Skeletal muscle tissue (tissue), 3 donors: ENCODE measurements at regions not wholly inside any gene's neighbourhood (a gene's known extent, or its start where the extent isn't known, plus 50 kb on each side); places are given as distances from the start of the nearest gene placed in this dataset.

Source experiments
- H3K27ac ChIP-seq: one replicate; pipeline ENCODE4 v1.7.0; 2013; ENCODE audit warnings: mild to moderate bottlenecking, low read depth, low read length, inconsistent platforms
- H3K27me3 ChIP-seq, 3 donors: one replicate each; pipeline ENCODE4 v1.7.0; 2013; ENCODE audit warnings: low read length in 3 of 3; ENCODE audit not compliant: control insufficient read depth in 3 of 3, insufficient read depth in 3 of 3
- H3K36me3 ChIP-seq, 3 donors: one replicate each; pipeline ENCODE4 v1.7.0; 2013; ENCODE audit warnings: low read length in 3 of 3; ENCODE audit not compliant: control insufficient read depth in 3 of 3, insufficient read depth in 3 of 3
- H3K4me1 ChIP-seq, 3 donors: one replicate each; pipeline ENCODE4 v1.7.0; 2013; ENCODE audit warnings: low read length in 3 of 3, mild to moderate bottlenecking in 3 of 3; ENCODE audit not compliant: control insufficient read depth in 3 of 3, insufficient read depth in 3 of 3
- H3K4me3 ChIP-seq, 3 donors: one replicate each; pipeline ENCODE4 v1.7.0; 2013; ENCODE audit warnings: low read length in 3 of 3
- H3K9ac ChIP-seq, 3 donors: one replicate each; pipeline ENCODE4 v1.7.0; 2013; ENCODE audit warnings: low read length in 3 of 3, mild to moderate bottlenecking in 3 of 3, moderate library complexity in 2 of 3, low read depth in 1 of 3
- H3K9me3 ChIP-seq, 3 donors: one replicate each; pipeline ENCODE4 v1.7.0; 2013; ENCODE audit warnings: low read length in 3 of 3; ENCODE audit not compliant: control insufficient read depth in 3 of 3
- donor health status: Osteomylitis.

DNA sequence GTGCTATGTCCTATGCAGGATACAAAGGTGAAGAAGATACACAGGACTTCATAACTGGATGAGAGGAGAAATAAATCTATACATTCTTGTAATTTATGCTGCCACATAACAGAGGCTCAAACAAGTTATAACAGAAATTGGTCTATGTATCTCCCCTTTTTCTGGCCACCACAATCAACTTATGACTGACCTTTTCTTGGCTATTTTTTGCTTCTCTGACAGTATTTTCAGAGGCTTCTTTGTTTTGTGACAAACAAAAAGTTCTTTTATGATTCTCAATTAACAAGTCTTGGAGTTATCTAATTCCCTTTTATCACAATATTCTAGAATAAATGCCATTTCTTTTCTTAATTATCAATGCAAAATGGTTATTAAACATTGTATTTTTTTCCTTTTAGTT, 953.0 kb upstream of the ZWINT start:
- Histone ChIP-seq H3K4me1 (no peaks in the 10 kb centered on the region), H3K27ac (no peak overlapping the region), H3K9me3 (no peaks in the 10 kb centered on the region), H3K36me3 (no peaks in the 10 kb centered on the region), H3K9ac (no peak overlapping the region), H3K27me3 (no peaks in the 10 kb centered on the region), H3K4me3 (no peak overlapping the region)

DNA sequence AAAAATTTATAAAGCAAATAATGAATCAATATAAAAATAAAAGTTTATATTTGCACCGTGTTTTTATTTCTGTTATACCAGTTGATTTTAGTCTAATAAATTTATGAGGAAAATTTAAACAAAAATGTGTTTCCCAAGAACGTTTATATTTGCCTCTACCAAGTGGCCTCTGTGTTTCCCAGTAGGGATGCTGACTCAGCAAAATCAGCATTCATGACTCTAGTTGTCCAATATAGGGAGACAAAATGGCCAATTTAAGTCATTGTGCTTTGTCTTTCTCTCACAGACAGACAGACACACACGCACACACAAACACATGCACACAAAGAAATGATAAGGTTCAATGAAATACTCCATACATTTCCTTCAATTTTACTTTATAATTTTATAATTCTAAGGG, 942.5 kb upstream of the ZWINT start:
- no peaks in the 10 kb centered on the region for H3K27me3 ChIP-seq

DNA sequence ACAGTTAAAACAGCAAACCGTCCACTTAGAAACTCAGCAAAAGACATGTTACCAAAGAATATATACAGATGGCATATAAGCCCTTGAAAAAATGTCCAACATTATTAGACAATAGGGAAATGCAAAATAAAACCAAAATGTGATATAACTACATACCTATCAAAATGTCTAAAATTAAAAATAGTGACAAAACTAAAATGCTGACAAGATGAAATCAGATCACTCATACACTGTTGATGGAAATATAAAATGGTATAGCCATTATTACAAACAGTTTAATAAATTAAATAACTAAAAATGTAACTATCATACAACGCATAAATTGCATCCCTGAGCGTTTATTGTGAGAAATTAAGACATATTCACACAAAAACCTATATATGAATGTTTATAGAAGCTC, 939.7 kb upstream of the ZWINT start:
- H3K27ac ChIP-seq = no peak overlapping the region
- H3K27me3 ChIP-seq = no peaks in the 10 kb centered on the region
- no peaks in the 10 kb centered on the region for H3K4me1 ChIP-seq
- no peaks in the 10 kb centered on the region for H3K9me3 ChIP-seq
- no peaks in the 10 kb centered on the region for H3K36me3 ChIP-seq
- H3K9ac ChIP-seq = no peak overlapping the region
- no peak overlapping the region for H3K4me3 ChIP-seq

More for the DNA sequence above, 942.5 kb upstream of the ZWINT start:
- no peaks in the 10 kb centered on the region for H3K9me3 ChIP-seq
- H3K36me3 ChIP-seq = no peaks in the 10 kb centered on the region
- H3K4me1 ChIP-seq = no peaks in the 10 kb centered on the region
- no peak overlapping the region for H3K4me3 ChIP-seq
- no peak overlapping the region for H3K27ac ChIP-seq
- no peak overlapping the region for H3K9ac ChIP-seq

DNA sequence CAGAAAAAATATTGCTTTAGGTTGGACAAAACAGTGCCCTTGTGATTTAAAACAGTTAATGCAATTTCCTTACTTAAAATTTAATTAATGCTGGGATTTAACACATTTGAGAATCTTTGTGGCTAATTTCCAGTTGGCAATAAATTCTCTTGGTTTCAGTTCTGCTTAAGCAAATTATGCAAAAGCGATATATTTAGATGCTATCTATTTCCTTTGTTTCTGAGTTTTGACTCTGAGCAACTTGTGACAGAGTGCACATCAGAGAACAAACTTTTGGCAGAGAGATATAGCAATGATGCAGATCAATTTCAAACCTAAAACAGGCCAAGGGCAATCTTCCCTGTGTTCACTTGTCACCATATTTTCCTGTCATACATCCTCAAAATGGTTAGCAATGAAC, 933.6 kb upstream of the ZWINT start:
- no peaks in the 10 kb centered on the region for H3K4me1 ChIP-seq
- no peak overlapping the region for H3K9ac ChIP-seq
- no peaks in the 10 kb centered on the region for H3K27me3 ChIP-seq
- no peaks in the 10 kb centered on the region for H3K9me3 ChIP-seq
- no peak overlapping the region for H3K27ac ChIP-seq
- H3K36me3 ChIP-seq = no peaks in the 10 kb centered on the region
- H3K4me3 ChIP-seq = no peak overlapping the region

DNA sequence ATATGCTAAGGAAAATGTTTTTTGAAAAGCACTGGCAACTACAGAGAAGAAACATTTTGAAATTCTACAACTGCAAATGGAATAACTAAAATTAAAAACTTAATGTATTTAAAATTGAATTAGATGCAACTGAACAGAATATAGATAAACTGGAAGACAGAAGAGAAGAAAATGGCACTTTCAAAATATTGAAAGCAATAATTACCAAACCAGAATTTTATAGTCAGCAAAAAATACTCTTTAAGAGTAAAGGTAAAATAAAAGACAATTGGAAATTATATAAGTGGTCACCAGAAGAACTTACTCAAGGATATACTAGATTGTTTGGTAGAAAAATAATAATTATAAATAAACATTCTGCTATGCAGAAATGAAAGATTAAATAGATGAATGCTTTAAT, 927.7 kb upstream of the ZWINT start:
- Histone ChIP-seq H3K9ac (no peak overlapping the region), H3K27me3 (no peaks in the 10 kb centered on the region)

DNA sequence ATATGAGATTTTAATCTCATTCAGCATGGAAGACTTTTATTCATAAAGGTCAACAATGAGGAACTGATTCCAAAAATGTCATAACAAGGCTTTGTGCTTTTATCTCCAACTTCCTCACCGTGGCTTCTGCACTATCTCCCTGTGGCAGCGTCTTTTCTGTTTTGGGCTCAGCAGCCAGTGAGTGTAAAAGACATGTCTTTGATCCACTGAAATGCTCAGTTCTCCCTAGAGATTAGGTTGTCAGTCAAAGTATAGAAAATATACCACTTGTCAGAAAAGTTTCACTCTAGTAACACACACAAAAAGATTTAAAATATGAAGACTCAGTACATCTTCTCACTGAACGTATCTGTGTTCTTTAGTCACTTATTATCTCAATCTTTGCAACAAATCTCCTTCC, 901.8 kb upstream of the ZWINT start:
- H3K27me3 ChIP-seq = no peaks in the 10 kb centered on the region
- H3K4me3 ChIP-seq = no peak overlapping the region
- H3K36me3 ChIP-seq = no peaks in the 10 kb centered on the region
- no peaks in the 10 kb centered on the region for H3K9me3 ChIP-seq
- H3K27ac ChIP-seq = no peak overlapping the region
- H3K4me1 ChIP-seq = no peaks in the 10 kb centered on the region
- H3K9ac ChIP-seq = no peak overlapping the region

More for the DNA sequence above, 927.7 kb upstream of the ZWINT start:
- Histone ChIP-seq H3K27ac (no peak overlapping the region), H3K4me3 (no peak overlapping the region), H3K9me3 (no peaks in the 10 kb centered on the region), H3K4me1 (no peaks in the 10 kb centered on the region), H3K36me3 (no peaks in the 10 kb centered on the region)

DNA sequence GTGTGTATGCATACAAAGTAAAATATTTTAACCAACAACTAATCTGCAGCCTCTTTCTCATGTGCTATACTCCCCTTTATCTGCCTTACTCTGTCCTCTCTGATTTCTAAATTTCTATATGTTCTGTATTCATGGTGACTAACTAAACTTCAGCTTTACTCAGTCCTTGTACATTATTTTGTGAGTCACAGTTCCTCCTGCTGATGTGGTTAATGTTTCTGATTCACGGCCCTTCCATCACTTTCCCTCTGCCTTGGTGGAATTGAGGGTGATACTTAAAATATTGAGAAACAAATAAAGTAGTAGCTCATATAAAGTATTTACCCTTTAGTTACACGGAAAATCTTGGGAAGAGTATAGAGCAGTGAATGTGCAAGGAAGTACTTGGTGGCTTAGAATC, 899.1 kb upstream of the ZWINT start:
- H3K36me3 ChIP-seq = no peaks in the 10 kb centered on the region
- H3K4me3 ChIP-seq = no peak overlapping the region
- no peak overlapping the region for H3K27ac ChIP-seq
- no peaks in the 10 kb centered on the region for H3K4me1 ChIP-seq
- no peak overlapping the region for H3K9ac ChIP-seq
- no peaks in the 10 kb centered on the region for H3K27me3 ChIP-seq
- no peaks in the 10 kb centered on the region for H3K9me3 ChIP-seq

DNA sequence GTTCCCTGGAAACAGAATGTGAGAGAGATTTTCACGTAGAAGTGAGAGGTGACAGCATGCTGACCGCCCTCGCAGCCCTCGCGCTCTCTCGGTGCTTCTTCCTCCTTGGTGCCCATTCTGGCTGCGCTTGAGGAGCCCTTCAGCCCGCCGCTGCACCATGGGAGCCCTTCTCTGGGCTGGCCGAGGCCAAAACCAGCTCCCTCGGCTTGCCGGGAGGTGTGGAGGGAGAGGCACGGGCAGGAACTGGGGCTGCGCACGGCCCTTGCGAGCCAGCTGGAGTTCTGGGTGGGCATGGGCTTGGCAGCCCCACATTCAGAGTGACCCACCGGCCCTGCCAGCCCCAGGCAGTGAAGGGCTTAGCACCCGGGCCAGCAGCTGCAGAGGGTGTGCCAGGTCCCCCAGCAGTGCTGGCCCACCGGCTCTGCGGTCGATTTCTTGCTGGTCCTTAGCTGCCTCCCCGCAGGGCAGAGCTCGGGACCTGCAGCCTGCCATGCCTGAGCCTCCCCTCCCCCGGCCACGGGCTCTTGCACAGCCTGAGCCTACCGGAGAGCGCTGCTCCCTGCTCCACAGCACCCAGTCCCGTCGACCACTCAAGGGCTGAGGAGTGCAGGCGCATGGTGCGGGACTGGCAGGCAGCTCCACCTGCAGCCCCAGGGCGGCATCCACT, 888.7 kb upstream of the ZWINT start:
- H3K4me1 ChIP-seq = no peaks in the 10 kb centered on the region
- H3K9me3 ChIP-seq = no peaks in the 10 kb centered on the region
- no peak overlapping the region for H3K9ac ChIP-seq
- no peaks in the 10 kb centered on the region for H3K36me3 ChIP-seq
- no peaks in the 10 kb centered on the region for H3K27me3 ChIP-seq
- H3K27ac ChIP-seq = no peak overlapping the region
- no peak overlapping the region for H3K4me3 ChIP-seq

DNA sequence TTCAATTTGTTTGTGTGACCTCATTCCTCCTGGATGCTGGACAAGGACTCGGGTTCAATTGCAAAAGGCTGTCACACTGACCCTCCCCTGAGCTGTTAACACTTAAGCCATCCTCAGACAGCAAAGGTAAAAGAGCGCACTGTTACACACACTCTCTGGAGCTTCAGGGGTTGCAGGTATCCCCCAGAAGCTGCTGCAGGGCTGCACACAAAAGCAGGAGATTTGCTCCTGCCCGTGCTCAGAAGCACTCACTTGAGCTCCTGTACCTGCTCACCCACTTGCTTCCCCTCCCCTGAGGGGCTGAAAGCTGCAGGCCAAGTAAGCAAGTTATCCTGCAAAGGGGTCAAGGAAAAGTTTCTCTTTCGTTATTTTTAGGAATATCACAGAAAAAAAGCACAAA, 886.2 kb upstream of the ZWINT start:
- H3K27ac ChIP-seq = no peak overlapping the region
- no peaks in the 10 kb centered on the region for H3K27me3 ChIP-seq
- H3K9me3 ChIP-seq = no peaks in the 10 kb centered on the region
- H3K4me3 ChIP-seq = no peak overlapping the region
- no peaks in the 10 kb centered on the region for H3K4me1 ChIP-seq
- no peaks in the 10 kb centered on the region for H3K36me3 ChIP-seq
- H3K9ac ChIP-seq = no peak overlapping the region

DNA sequence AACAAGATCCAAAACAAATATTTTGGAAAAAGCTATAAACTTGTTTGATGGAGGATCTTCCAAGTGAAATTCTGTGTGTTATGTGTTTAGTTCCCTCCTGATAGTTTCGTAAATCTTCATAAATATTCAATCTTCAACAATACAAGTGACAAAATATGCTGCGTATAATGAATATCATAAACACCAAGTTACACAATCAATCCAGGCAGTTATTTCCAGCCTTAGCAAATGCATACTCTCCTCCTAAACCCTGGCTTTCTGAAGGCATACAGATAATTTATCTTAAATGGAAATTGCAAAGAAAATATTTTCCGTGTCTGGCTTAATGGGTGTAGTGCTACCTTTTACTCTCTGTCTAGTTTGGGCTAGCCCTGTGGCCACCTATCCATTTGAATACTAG, 864.9 kb upstream of the ZWINT start:
- peaks cover under 1 to 3% (median 2%) of the 10 kb centered on the region in 3 donors for H3K9me3 ChIP-seq
- no peak overlapping the region for H3K27ac ChIP-seq
- no peaks in the 10 kb centered on the region for H3K36me3 ChIP-seq
- no peak overlapping the region for H3K4me3 ChIP-seq
- H3K27me3 ChIP-seq = no peaks in the 10 kb centered on the region
- no peak overlapping the region for H3K9ac ChIP-seq
- no peaks in the 10 kb centered on the region for H3K4me1 ChIP-seq
